ENCODE measurements at regions not wholly inside any gene's neighbourhood (a gene's known extent, or its start where the extent isn't known, plus 50 kb on each side); places are given as distances from the start of the nearest gene placed in this dataset.

- H3K4me2 ChIP-seq (ENCODE audit: low read length), result no peak overlapping the region
- no peak overlapping the region for H3K9ac ChIP-seq (ENCODE audit: low read length)
- no peaks in the 10 kb centered on the region for H3K4me1 ChIP-seq (ENCODE audit: insufficient read depth, low read length, severe bottlenecking)
- TF ChIP-seq EZH2 (IDR thresholded peaks at IDR 0.05; ENCODE audit: borderline replicate concordance, low read length) (no peak), CTCF (IDR thresholded peaks at IDR 0.05; ENCODE audit: low read length) (no peak)
- no peak overlapping the region for H2AFZ ChIP-seq (ENCODE audit: low read length)
- H4K20me1 ChIP-seq (ENCODE audit: insufficient read depth, low read length), result no peaks in the 10 kb centered on the region
- no peaks in the 10 kb centered on the region for H3K36me3 ChIP-seq (ENCODE audit: insufficient read depth, low read length)
- no peak overlapping the region for H3K27ac ChIP-seq (ENCODE audit: low read depth, low read length, poor library complexity, severe bottlenecking)
- no peaks in the 10 kb centered on the region for H3K9me2 ChIP-seq (ENCODE audit: low read depth, low read length)
- no peaks in the 10 kb centered on the region for H3K79me2 ChIP-seq (ENCODE audit: insufficient read depth, low read length)
- no peaks in the 10 kb centered on the region for H3K9me3 ChIP-seq (ENCODE audit: low read length)
- peaks cover 8% of the 10 kb centered on the region; the same call in 1 of the 2 replicates for H3K27me3 ChIP-seq (ENCODE audit: insufficient read depth, low read length)
- H3F3A ChIP-seq (ENCODE audit: insufficient read depth, low read length), result no peaks in the 10 kb centered on the region
- H3K4me3 ChIP-seq (ENCODE audit: low read depth, low read length, poor library complexity, severe bottlenecking), result no peak overlapping the region
Observed at GRCh38 chr20:50266293-50267040, 75.8 kb downstream of the CEBPB start.

- Histone ChIP-seq H4K20me1 (ENCODE audit: insufficient read depth, low read length) (no peaks in the 10 kb centered on the region), H3K36me3 (ENCODE audit: insufficient read depth, low read length) (no peaks in the 10 kb centered on the region), H3K79me2 (ENCODE audit: insufficient read depth, low read length) (no peaks in the 10 kb centered on the region), H3K9me2 (ENCODE audit: low read depth, low read length) (no peaks in the 10 kb centered on the region), H3K27me3 (ENCODE audit: insufficient read depth, low read length) (peaks cover 9% of the 10 kb centered on the region), H3K4me1 (ENCODE audit: insufficient read depth, low read length, severe bottlenecking) (no peaks in the 10 kb centered on the region), H3K9me3 (ENCODE audit: low read length) (no peaks in the 10 kb centered on the region), H3K27ac (ENCODE audit: low read depth, low read length, poor library complexity, severe bottlenecking) (no peak overlapping the region), H3K9ac (ENCODE audit: low read length) (no peak overlapping the region), H3K4me2 (ENCODE audit: low read length) (no peak overlapping the region), H3K4me3 (ENCODE audit: low read depth, low read length, poor library complexity, severe bottlenecking) (no peak overlapping the region), H2AFZ (ENCODE audit: low read length) (no peak overlapping the region), H3F3A (ENCODE audit: insufficient read depth, low read length) (no peaks in the 10 kb centered on the region)
- TF ChIP-seq EZH2 (IDR thresholded peaks at IDR 0.05; ENCODE audit: borderline replicate concordance, low read length), result no peak
- TF ChIP-seq CTCF (IDR thresholded peaks at IDR 0.05; ENCODE audit: low read length), result no peak
Observed at GRCh38 chr20:50267041-50267865, 76.6 kb downstream of the CEBPB start.

GRCh38 chr20:50267866-50268219 is 77.2 kb downstream of the CEBPB start:
- Histone ChIP-seq H3K4me2 (ENCODE audit: low read length) (no peak overlapping the region), H3K9ac (ENCODE audit: low read length) (no peak overlapping the region), H2AFZ (ENCODE audit: low read length) (no peak overlapping the region)

More at GRCh38 chr20:50267866-50268219, 77.2 kb downstream of the CEBPB start:
- H3K4me1 ChIP-seq (ENCODE audit: insufficient read depth, low read length, severe bottlenecking), result no peaks in the 10 kb centered on the region
- H4K20me1 ChIP-seq (ENCODE audit: insufficient read depth, low read length), result no peaks in the 10 kb centered on the region
- H3K27ac ChIP-seq (ENCODE audit: low read depth, low read length, poor library complexity, severe bottlenecking), result no peak overlapping the region
- no peaks in the 10 kb centered on the region for H3K9me3 ChIP-seq (ENCODE audit: low read length)
- peaks cover 11% of the 10 kb centered on the region for H3K27me3 ChIP-seq (ENCODE audit: insufficient read depth, low read length)
- no peak for TF ChIP-seq EZH2 (IDR thresholded peaks at IDR 0.05; ENCODE audit: borderline replicate concordance, low read length)
- TF ChIP-seq CTCF (IDR thresholded peaks at IDR 0.05; ENCODE audit: low read length), result no peak
- no peaks in the 10 kb centered on the region for H3K79me2 ChIP-seq (ENCODE audit: insufficient read depth, low read length)
- no peaks in the 10 kb centered on the region for H3F3A ChIP-seq (ENCODE audit: insufficient read depth, low read length)
- no peaks in the 10 kb centered on the region for H3K36me3 ChIP-seq (ENCODE audit: insufficient read depth, low read length)
- H3K9me2 ChIP-seq (ENCODE audit: low read depth, low read length), result no peaks in the 10 kb centered on the region
- no peak overlapping the region for H3K4me3 ChIP-seq (ENCODE audit: low read depth, low read length, poor library complexity, severe bottlenecking)
